HepG2 (cell line): ENCODE measurements at regions not wholly inside any gene's neighbourhood (a gene's known extent, or its start where the extent isn't known, plus 50 kb on each side); places are given as distances from the start of the nearest gene placed in this dataset.

Source experiments
- CBX2 ChIP-seq, 2 experiments: fragments of 200-600 bp in 1 of 2; sonication (generic); formaldehyde crosslinking in 1 of 2; IDR thresholded peaks; 2 replicates each; pipeline versions ENCODE4 v1.7.0 to v1.8.1; 2018 to 2022; ENCODE audit warnings: low read depth in 2 of 2, low read length in 1 of 2, mild to moderate bottlenecking in 1 of 2, missing genetic modification reagents in 1 of 2
- CEBPG ChIP-seq: IDR thresholded peaks from 2 replicates; pipeline ENCODE4 v1.6.1; 2016
- LCORL ChIP-seq, 2 experiments: fragments of 450-650 bp in 1 of 2; sonication (generic) in 1 of 2; formaldehyde crosslinking in 1 of 2; IDR thresholded peaks; 2 replicates each; pipeline versions ENCODE4 v1.5.0 to v1.6.1; 2017 to 2020; ENCODE audit warnings: antibody characterized with exemption in 1 of 2, missing genetic modification reagents in 1 of 2
- PCBP2 ChIP-seq: fragments of 200-400 bp; formaldehyde crosslinking; optimal IDR thresholded peaks from 2 replicates; pipeline ENCODE3; 2018; ENCODE audit warnings: low read length, low read depth; ENCODE audit not compliant: poor library complexity, severe bottlenecking
- POGZ ChIP-seq: sonication (generic); formaldehyde crosslinking; IDR thresholded peaks from 2 replicates; pipeline ENCODE4 v1.4.0; 2020; ENCODE audit warnings: mild to moderate bottlenecking, missing genetic modification reagents
- RNF2 ChIP-seq: fragments of 450-650 bp; conservative IDR thresholded peaks from 2 replicates; pipeline ENCODE4 v1.6.1; 2016; ENCODE audit warnings: low read depth
- SMC3 ChIP-seq: IDR thresholded peaks from 2 replicates; pipeline ENCODE4 v1.6.1; 2011; ENCODE audit warnings: low read length, improper control_type of control experiment
- ZNF317 ChIP-seq: sonication (generic); formaldehyde crosslinking; IDR thresholded peaks from 2 replicates; pipeline ENCODE4 v1.5.0; 2020; ENCODE audit warnings: mild to moderate bottlenecking, missing genetic modification reagents
- ZNF567 ChIP-seq: sonication (generic); formaldehyde crosslinking; IDR thresholded peaks from 2 replicates; pipeline ENCODE4 v1.8.1; 2023; ENCODE audit warnings: mild to moderate bottlenecking, missing genetic modification reagents, borderline replicate concordance
- ZNF841 ChIP-seq: sonication (generic); formaldehyde crosslinking; IDR thresholded peaks from 2 replicates; pipeline ENCODE4 v1.8.1; 2023; ENCODE audit warnings: missing genetic modification reagents, borderline replicate concordance
- ZSCAN25 ChIP-seq: sonication (generic); formaldehyde crosslinking; IDR thresholded peaks from 2 replicates; pipeline ENCODE4 v1.8.0; 2022; ENCODE audit warnings: mild to moderate bottlenecking, missing genetic modification reagents
- ZSCAN29 ChIP-seq: sonication (generic); formaldehyde crosslinking; conservative IDR thresholded peaks from 2 replicates; pipeline ENCODE4 v1.4.0; 2020; ENCODE audit warnings: mild to moderate bottlenecking, missing genetic modification reagents
- TF ChIP-seq, protein P1 (sequence below): sonication (generic); formaldehyde crosslinking; IDR thresholded peaks from 2 replicates; pipeline ENCODE4 v1.9.0; 2022; ENCODE audit warnings: missing genetic modification reagents, mild to moderate bottlenecking, borderline replicate concordance
- TF ChIP-seq, protein P2 (sequence below): sonication (generic); formaldehyde crosslinking; IDR thresholded peaks from 2 replicates; pipeline ENCODE4 v1.4.0; 2020; ENCODE audit warnings: missing genetic modification reagents
- TF ChIP-seq, protein P3 (sequence below): sonication (generic); formaldehyde crosslinking; IDR thresholded peaks from 2 replicates; pipeline ENCODE4 v1.5.1; 2020; ENCODE audit warnings: missing genetic modification reagents, mild to moderate bottlenecking, borderline replicate concordance
- TF ChIP-seq, protein P4 (sequence below): sonication (generic); formaldehyde crosslinking; IDR thresholded peaks from 2 replicates; pipeline ENCODE4 v1.4.0; 2020; ENCODE audit warnings: missing genetic modification reagents

DNA sequence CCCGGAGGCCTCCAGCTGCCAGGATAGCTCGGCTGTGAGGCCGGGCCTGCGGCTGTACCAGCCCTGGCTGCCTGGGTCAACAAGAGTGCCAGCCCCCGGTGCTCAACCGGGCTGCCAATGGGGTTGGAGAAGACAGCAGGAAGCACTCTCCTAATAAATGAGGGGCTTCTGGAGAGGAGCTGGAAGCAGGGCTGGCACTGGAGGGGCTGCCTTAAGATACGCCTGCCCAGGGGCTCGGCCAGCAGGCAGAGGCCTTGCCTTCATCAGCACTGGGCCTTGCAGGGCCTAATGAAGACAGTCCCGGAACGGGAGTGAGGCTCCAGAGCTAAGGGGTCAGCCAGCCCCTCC lies 73.6 kb downstream of the TEX51 start (continued):
- TF ChIP-seq, protein P1, sequence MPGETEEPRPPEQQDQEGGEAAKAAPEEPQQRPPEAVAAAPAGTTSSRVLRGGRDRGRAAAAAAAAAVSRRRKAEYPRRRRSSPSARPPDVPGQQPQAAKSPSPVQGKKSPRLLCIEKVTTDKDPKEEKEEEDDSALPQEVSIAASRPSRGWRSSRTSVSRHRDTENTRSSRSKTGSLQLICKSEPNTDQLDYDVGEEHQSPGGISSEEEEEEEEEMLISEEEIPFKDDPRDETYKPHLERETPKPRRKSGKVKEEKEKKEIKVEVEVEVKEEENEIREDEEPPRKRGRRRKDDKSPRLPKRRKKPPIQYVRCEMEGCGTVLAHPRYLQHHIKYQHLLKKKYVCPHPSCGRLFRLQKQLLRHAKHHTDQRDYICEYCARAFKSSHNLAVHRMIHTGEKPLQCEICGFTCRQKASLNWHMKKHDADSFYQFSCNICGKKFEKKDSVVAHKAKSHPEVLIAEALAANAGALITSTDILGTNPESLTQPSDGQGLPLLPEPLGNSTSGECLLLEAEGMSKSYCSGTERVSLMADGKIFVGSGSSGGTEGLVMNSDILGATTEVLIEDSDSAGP (CRISPR knock-in tag), result peak; percentile 7; the same call in 1 of the 2 replicates
- TF ChIP-seq LCORL (IDR thresholded peaks at IDR 0.05) (no peak), LCORL (CRISPR knock-in tag; IDR thresholded peaks at IDR 0.05) (peak; percentile 9; the same call in 1 of the 2 replicates), SMC3 (no peak), CEBPG (CRISPR knock-in tag) (no peak), ZNF567 (CRISPR knock-in tag) (no peak), RNF2 (no peak), POGZ (CRISPR knock-in tag) (no peak), ZNF841 (CRISPR knock-in tag) (no peak), CBX2 (IDR thresholded peaks at IDR 0.05; ENCODE audit: low read depth, low read length) (no peak), CBX2 (CRISPR knock-in tag; IDR thresholded peaks at IDR 0.05; ENCODE audit: low read depth) (0 out of 2 replicates have a peak, but pooled peaks have one; percentile 40), ZNF317 (CRISPR knock-in tag) (0 out of 2 replicates have a peak, but pooled peaks have one; percentile 5), PCBP2 (no peak), ZSCAN29 (CRISPR knock-in tag) (no peak), ZSCAN25 (CRISPR knock-in tag) (no peak)
- TF ChIP-seq, protein P2, sequence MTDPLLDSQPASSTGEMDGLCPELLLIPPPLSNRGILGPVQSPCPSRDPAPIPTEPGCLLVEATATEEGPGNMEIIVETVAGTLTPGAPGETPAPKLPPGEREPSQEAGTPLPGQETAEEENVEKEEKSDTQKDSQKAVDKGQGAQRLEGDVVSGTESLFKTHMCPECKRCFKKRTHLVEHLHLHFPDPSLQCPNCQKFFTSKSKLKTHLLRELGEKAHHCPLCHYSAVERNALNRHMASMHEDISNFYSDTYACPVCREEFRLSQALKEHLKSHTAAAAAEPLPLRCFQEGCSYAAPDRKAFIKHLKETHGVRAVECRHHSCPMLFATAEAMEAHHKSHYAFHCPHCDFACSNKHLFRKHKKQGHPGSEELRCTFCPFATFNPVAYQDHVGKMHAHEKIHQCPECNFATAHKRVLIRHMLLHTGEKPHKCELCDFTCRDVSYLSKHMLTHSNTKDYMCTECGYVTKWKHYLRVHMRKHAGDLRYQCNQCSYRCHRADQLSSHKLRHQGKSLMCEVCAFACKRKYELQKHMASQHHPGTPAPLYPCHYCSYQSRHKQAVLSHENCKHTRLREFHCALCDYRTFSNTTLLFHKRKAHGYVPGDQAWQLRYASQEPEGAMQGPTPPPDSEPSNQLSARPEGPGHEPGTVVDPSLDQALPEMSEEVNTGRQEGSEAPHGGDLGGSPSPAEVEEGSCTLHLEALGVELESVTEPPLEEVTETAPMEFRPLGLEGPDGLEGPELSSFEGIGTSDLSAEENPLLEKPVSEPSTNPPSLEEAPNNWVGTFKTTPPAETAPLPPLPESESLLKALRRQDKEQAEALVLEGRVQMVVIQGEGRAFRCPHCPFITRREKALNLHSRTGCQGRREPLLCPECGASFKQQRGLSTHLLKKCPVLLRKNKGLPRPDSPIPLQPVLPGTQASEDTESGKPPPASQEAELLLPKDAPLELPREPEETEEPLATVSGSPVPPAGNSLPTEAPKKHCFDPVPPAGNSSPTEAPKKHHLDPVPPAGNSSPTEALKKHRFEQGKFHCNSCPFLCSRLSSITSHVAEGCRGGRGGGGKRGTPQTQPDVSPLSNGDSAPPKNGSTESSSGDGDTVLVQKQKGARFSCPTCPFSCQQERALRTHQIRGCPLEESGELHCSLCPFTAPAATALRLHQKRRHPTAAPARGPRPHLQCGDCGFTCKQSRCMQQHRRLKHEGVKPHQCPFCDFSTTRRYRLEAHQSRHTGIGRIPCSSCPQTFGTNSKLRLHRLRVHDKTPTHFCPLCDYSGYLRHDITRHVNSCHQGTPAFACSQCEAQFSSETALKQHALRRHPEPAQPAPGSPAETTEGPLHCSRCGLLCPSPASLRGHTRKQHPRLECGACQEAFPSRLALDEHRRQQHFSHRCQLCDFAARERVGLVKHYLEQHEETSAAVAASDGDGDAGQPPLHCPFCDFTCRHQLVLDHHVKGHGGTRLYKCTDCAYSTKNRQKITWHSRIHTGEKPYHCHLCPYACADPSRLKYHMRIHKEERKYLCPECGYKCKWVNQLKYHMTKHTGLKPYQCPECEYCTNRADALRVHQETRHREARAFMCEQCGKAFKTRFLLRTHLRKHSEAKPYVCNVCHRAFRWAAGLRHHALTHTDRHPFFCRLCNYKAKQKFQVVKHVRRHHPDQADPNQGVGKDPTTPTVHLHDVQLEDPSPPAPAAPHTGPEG (CRISPR knock-in tag), result 0 out of 2 replicates have a peak, but pooled peaks have one; percentile 12
- TF ChIP-seq, protein P3, sequence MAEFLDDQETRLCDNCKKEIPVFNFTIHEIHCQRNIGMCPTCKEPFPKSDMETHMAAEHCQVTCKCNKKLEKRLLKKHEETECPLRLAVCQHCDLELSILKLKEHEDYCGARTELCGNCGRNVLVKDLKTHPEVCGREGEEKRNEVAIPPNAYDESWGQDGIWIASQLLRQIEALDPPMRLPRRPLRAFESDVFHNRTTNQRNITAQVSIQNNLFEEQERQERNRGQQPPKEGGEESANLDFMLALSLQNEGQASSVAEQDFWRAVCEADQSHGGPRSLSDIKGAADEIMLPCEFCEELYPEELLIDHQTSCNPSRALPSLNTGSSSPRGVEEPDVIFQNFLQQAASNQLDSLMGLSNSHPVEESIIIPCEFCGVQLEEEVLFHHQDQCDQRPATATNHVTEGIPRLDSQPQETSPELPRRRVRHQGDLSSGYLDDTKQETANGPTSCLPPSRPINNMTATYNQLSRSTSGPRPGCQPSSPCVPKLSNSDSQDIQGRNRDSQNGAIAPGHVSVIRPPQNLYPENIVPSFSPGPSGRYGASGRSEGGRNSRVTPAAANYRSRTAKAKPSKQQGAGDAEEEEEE, result no peak; the same call in 1 of the 2 replicates
- TF ChIP-seq, protein P4, sequence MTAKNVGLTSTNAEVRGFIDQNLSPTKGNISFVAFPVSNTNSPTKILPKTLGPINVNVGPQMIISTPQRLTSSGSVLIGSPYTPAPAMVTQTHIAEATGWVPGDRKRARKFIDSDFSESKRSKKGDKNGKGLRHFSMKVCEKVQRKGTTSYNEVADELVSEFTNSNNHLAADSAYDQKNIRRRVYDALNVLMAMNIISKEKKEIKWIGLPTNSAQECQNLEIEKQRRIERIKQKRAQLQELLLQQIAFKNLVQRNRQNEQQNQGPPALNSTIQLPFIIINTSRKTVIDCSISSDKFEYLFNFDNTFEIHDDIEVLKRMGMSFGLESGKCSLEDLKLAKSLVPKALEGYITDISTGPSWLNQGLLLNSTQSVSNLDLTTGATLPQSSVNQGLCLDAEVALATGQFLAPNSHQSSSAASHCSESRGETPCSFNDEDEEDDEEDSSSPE (CRISPR knock-in tag), result no peak
